Endothelial cell of umbilical vein (primary cell): ENCODE measurements at regions not wholly inside any gene's neighbourhood (a gene's known extent, or its start where the extent isn't known, plus 50 kb on each side); places are given as distances from the start of the nearest gene placed in this dataset.

ENCODE experiments used
- BruUV-seq: library from RNA; stranded (reverse); fragments of 400-500 nt; replicated peaks from 2 replicates; lab custom pipeline; 2021; lab: Mats Ljungman, UMichigan
- CTCF ChIA-PET: fragments of 300-600, 350-600 bp; sonication (Branson Sonifier 250); formaldehyde crosslinking; loops from one replicate; lab custom pipeline; 2021; ENCODE audit warnings: antibody characterized with exemption, inconsistent platforms; lab: Charles Lee
- POLR2A ChIA-PET: fragments of 300-600, 350-600 bp; sonication (Branson Sonifier 250); formaldehyde crosslinking; loops from one replicate; lab custom pipeline; 2021; ENCODE audit warnings: antibody characterized with exemption, inconsistent platforms; lab: Charles Lee
- DNase-seq: peaks from one replicate; pipeline ENCODE4 v3.0.0-alpha.2; 2011; ENCODE audit warnings: low read depth, low spot score
- FAIRE-seq: peaks from 2 replicates; lab custom pipeline; 2011; peaks lifted over from hg19 to GRCh38; lab: Jason Lieb, UNC
- H2AFZ ChIP-seq: 2 replicates; pipeline ENCODE4 v1.6.0; 2012; ENCODE audit warnings: low read depth, low read length, control low read depth, inconsistent platforms
- H3K27ac ChIP-seq: 2 replicates; pipeline ENCODE4 v1.5.1; 2011; ENCODE audit warnings: low read depth, mild to moderate bottlenecking, control low read depth, low read length, moderate library complexity; ENCODE audit not compliant: insufficient read depth
- H3K27me3 ChIP-seq, 2 experiments: 2 replicates each; pipeline versions ENCODE4 v1.6.0 to v1.6.1; 2011; ENCODE audit warnings: low read length in 2 of 2, mixed read lengths in 1 of 2; ENCODE audit not compliant: control insufficient read depth in 2 of 2, insufficient read depth in 2 of 2
- H3K36me3 ChIP-seq, 2 experiments: 2 replicates in 1 of 2; 3 replicates in 1 of 2; pipeline ENCODE4 v1.5.1; 2011; ENCODE audit warnings: low read length in 2 of 2, mild to moderate bottlenecking in 1 of 2, moderate library complexity in 1 of 2; ENCODE audit not compliant: control insufficient read depth in 2 of 2, insufficient read depth in 2 of 2; ENCODE audit errors: extremely low read depth in 1 of 2
- H3K4me1 ChIP-seq: 3 replicates; pipeline ENCODE4 v1.5.1; 2011; ENCODE audit warnings: mild to moderate bottlenecking, low read length; ENCODE audit not compliant: control insufficient read depth, insufficient read depth; ENCODE audit errors: extremely low read depth
- H3K4me2 ChIP-seq: 2 replicates; pipeline ENCODE4 v1.6.1; 2011; ENCODE audit warnings: low read length, control low read depth, mixed read lengths; ENCODE audit not compliant: insufficient read depth
- H3K4me3 ChIP-seq, 3 experiments: fragments of 200-600 bp in 1 of 3; sonication (generic), shearing (Covaris generic) in 1 of 3; replicated peaks in 1 of 3; 2 replicates each; pipeline ENCODE4 v1.5.1; 2011 to 2016; ENCODE audit warnings: control low read depth in 3 of 3, low read length in 3 of 3, mild to moderate bottlenecking in 2 of 3, inconsistent platforms in 1 of 3, low read depth in 1 of 3, moderate library complexity in 1 of 3; ENCODE audit not compliant: insufficient read depth in 1 of 3
- H3K79me2 ChIP-seq: 2 replicates; pipeline ENCODE4 v1.6.0; 2012; ENCODE audit warnings: low read length, inconsistent platforms; ENCODE audit not compliant: control insufficient read depth, insufficient read depth
- H3K9ac ChIP-seq: replicated peaks from 2 replicates; pipeline ENCODE3; 2011; ENCODE audit warnings: low read length, control low read depth; ENCODE audit not compliant: insufficient read depth; ENCODE audit errors: extremely low read depth
- H3K9me1 ChIP-seq: replicated peaks from 3 replicates; pipeline ENCODE4 v1.6.0; 2011; ENCODE audit warnings: mild to moderate bottlenecking, low read length; ENCODE audit not compliant: control insufficient read depth, insufficient read depth; ENCODE audit errors: extremely low read depth
- H3K9me3 ChIP-seq: replicated peaks from 2 replicates; pipeline ENCODE4 v1.5.1; 2012; ENCODE audit warnings: low read length, inconsistent platforms; ENCODE audit not compliant: control insufficient read depth, insufficient read depth
- H4K20me1 ChIP-seq: replicated peaks from 2 replicates; pipeline ENCODE3; 2011; ENCODE audit warnings: mild to moderate bottlenecking, low read length; ENCODE audit not compliant: control insufficient read depth, insufficient read depth; ENCODE audit errors: extremely low read depth
- EZH2 ChIP-seq: IDR thresholded peaks from 2 replicates; pipeline ENCODE4 v1.6.1; 2012; ENCODE audit warnings: borderline replicate concordance, low read depth, mild to moderate bottlenecking, moderate library complexity, low read length, inconsistent platforms; ENCODE audit not compliant: severe bottlenecking
- FOS ChIP-seq: IDR thresholded peaks from 2 replicates; pipeline ENCODE4 v1.6.1; 2011; ENCODE audit warnings: mild to moderate bottlenecking, low read length, moderate library complexity, borderline replicate concordance; ENCODE audit not compliant: insufficient read depth
- GATA2 ChIP-seq: IDR thresholded peaks from 2 replicates; pipeline ENCODE4 v1.7.0; 2011; ENCODE audit warnings: low read depth, mild to moderate bottlenecking, moderate library complexity, mixed read lengths, low read length; ENCODE audit not compliant: insufficient read length, insufficient read depth
- JUN ChIP-seq: IDR thresholded peaks from 2 replicates; pipeline ENCODE4 v1.6.1; 2011; ENCODE audit warnings: borderline replicate concordance, low read depth; ENCODE audit not compliant: insufficient read length, insufficient read depth
- MYC ChIP-seq: IDR thresholded peaks from one replicate; pipeline ENCODE4 v1.6.1; 2011; ENCODE audit warnings: mild to moderate bottlenecking, low read depth, low read length
- POLR2A ChIP-seq: IDR thresholded peaks from 2 replicates; pipeline ENCODE4 v1.6.1; 2012; ENCODE audit warnings: low read depth, mild to moderate bottlenecking, control low read depth, low read length
- POLR2AphosphoS5 ChIP-seq: IDR thresholded peaks from 2 replicates; pipeline ENCODE4 v1.6.1; 2012; ENCODE audit warnings: low read depth, mild to moderate bottlenecking, control low read depth, low read length, moderate library complexity; ENCODE audit not compliant: insufficient read depth
- dilution Hi-C: fragments of 300-500 bp; cut with MboI; formaldehyde crosslinking; loops from one replicate; pipeline ENCODE4 v1.15.0; 2019; ENCODE audit warnings: low sequenced_read_pairs; ENCODE audit not compliant: extremely low pct_ligation_motif_present
- intact Hi-C: fragments of 100-400 bp; cut with micrococcal nuclease; formaldehyde crosslinking; loops from one replicate; pipeline ENCODE4 v1.10.0; 2022
- TF ChIP-seq, protein P1 (sequence below), 2 donors: IDR thresholded peaks; 1 replicate in 1 of 2; 2 replicates in 1 of 2; pipeline ENCODE4 v1.5.1; 2011; ENCODE audit warnings: low read length in 2 of 2, mild to moderate bottlenecking in 2 of 2, moderate library complexity in 2 of 2, control low read depth in 1 of 2, inconsistent platforms in 1 of 2, low read depth in 1 of 2; ENCODE audit not compliant: insufficient read depth in 1 of 2; ENCODE audit errors: extremely low read depth in 1 of 2
- TF ChIP-seq, protein P2 (sequence below): IDR thresholded peaks from 2 replicates; pipeline ENCODE4 v1.6.1; 2011; ENCODE audit not compliant: insufficient read depth, insufficient read length

DNA sequence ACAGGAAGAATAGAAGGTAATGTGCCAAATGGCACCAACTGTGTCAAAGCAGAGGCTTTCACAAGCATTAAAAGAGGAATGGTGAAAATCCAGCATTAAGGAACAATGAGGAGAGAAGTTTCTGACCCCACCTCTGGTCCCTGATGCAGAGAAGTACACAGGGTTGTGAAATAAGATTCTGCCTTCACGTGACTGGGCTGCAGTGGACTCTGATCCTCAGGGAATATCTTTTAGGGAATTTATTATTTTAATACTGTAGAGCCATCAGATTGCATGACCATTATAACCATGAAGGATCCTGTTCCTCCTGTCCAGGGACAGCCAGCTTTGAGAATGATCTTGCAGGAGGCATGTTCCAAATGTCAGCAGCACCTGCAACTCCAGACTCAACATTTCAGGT lies 74.4 kb upstream of the FAR1 start:
- BruUV-seq: no TSS peak
- no peaks in the 10 kb centered on the region for H3K4me1 ChIP-seq
- H3K9me3 ChIP-seq: no peaks in the 10 kb centered on the region
- H3K79me2 ChIP-seq: no peaks in the 10 kb centered on the region
- no peak for FAIRE-seq
- intact Hi-C loops (no loop called here), dilution Hi-C loops (no loop called here)
- DNase-seq: no peak
- TF ChIP-seq, protein P1, sequence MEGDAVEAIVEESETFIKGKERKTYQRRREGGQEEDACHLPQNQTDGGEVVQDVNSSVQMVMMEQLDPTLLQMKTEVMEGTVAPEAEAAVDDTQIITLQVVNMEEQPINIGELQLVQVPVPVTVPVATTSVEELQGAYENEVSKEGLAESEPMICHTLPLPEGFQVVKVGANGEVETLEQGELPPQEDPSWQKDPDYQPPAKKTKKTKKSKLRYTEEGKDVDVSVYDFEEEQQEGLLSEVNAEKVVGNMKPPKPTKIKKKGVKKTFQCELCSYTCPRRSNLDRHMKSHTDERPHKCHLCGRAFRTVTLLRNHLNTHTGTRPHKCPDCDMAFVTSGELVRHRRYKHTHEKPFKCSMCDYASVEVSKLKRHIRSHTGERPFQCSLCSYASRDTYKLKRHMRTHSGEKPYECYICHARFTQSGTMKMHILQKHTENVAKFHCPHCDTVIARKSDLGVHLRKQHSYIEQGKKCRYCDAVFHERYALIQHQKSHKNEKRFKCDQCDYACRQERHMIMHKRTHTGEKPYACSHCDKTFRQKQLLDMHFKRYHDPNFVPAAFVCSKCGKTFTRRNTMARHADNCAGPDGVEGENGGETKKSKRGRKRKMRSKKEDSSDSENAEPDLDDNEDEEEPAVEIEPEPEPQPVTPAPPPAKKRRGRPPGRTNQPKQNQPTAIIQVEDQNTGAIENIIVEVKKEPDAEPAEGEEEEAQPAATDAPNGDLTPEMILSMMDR (IDR thresholded peaks at IDR 0.05; ENCODE audit: extremely low read depth in 1 of 2, insufficient read depth in 1 of 2, low read depth in 1 of 2, low read length in 2 of 2): no peak
- no peak for TF ChIP-seq EZH2
- no peak for TF ChIP-seq FOS
- TF ChIP-seq POLR2A: no peak
- no peak for TF ChIP-seq JUN
- no peak for TF ChIP-seq MYC
- no peak for TF ChIP-seq GATA2
- TF ChIP-seq, protein P2, sequence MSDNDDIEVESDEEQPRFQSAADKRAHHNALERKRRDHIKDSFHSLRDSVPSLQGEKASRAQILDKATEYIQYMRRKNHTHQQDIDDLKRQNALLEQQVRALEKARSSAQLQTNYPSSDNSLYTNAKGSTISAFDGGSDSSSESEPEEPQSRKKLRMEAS: no peak
- TF ChIP-seq POLR2AphosphoS5: no peak
- no peak overlapping the region for H2AFZ ChIP-seq
- H3K4me2 ChIP-seq: no peak overlapping the region
- H3K36me3 ChIP-seq: no peaks in the 10 kb centered on the region
- H3K27me3 ChIP-seq: no peaks in the 10 kb centered on the region
- no peaks in the 10 kb centered on the region for H3K9me1 ChIP-seq
- POLR2A ChIA-PET: no interaction called here
- CTCF ChIA-PET: interaction anchor here (0.8 kb wide), 1 partner anchor 182 kb away, joined by 3 read pairs; no protein-coding TSS in a partner anchor
- H3K27ac ChIP-seq: no peak overlapping the region
- no peaks in the 10 kb centered on the region for H4K20me1 ChIP-seq
- no peak overlapping the region for H3K9ac ChIP-seq
- no peak overlapping the region for H3K4me3 ChIP-seq
